Mammary epithelial cell (primary cell): ENCODE measurements at regions not wholly inside any gene's neighbourhood (a gene's known extent, or its start where the extent isn't known, plus 50 kb on each side); places are given as distances from the start of the nearest gene placed in this dataset.

ENCODE experiments used
- EZH2 ChIP-seq: IDR thresholded peaks from 2 replicates; pipeline ENCODE4 v1.6.1; 2012; ENCODE audit warnings: low read length, inconsistent platforms, borderline replicate concordance
- TF ChIP-seq, protein P1 (sequence below), 2 donors: IDR thresholded peaks in 1 of 2; conservative IDR thresholded peaks in 1 of 2; 2 replicates each; pipeline ENCODE4 v1.5.1; 2011 to 2012; ENCODE audit warnings: inconsistent platforms in 2 of 2, low read length in 2 of 2, mild to moderate bottlenecking in 2 of 2, control low read depth in 1 of 2, low read depth in 1 of 2; ENCODE audit not compliant: insufficient read depth in 1 of 2; ENCODE audit errors: extremely low read depth in 1 of 2

DNA sequence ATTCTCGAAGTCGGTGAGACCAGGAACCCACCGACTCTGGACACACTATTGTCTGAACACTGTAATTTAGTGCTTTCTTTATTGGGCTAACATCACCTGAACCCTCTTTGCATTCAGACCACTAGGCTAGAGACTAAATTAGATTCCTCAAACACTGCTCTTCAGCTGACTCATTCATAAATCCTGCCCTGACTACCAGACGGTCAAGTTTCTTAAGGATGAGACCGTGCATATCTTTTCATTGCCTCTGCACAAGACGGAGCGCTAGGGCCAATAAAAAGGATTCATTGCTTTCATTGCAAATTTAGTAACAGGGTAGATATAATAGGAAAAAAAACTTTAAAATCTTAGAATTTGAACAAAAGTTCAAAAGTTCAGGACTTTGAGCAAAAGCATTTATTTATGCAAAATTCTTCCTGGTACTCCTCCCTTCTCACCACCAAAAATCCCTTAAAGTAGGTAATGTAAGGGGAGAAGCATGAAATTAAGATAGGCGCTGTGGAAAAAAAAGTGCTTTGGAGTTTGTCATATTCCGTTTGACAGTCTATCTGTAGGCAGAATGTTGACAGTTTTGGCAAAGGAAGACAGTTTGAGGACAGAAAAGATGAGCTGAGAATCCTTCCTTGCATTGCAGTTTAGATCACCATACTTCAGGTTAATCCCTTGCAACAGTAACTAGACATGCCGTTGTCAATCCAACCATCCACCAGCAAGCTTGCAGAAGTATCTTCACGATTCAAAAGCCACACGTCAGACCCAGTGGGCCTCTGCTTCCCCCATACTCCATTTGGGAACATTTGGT lies 328.6 kb upstream of the JARID2 start:
- TF ChIP-seq, protein P1, sequence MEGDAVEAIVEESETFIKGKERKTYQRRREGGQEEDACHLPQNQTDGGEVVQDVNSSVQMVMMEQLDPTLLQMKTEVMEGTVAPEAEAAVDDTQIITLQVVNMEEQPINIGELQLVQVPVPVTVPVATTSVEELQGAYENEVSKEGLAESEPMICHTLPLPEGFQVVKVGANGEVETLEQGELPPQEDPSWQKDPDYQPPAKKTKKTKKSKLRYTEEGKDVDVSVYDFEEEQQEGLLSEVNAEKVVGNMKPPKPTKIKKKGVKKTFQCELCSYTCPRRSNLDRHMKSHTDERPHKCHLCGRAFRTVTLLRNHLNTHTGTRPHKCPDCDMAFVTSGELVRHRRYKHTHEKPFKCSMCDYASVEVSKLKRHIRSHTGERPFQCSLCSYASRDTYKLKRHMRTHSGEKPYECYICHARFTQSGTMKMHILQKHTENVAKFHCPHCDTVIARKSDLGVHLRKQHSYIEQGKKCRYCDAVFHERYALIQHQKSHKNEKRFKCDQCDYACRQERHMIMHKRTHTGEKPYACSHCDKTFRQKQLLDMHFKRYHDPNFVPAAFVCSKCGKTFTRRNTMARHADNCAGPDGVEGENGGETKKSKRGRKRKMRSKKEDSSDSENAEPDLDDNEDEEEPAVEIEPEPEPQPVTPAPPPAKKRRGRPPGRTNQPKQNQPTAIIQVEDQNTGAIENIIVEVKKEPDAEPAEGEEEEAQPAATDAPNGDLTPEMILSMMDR (conservative IDR thresholded peaks at IDR 0.05 in 1 of 2, IDR thresholded peaks at IDR 0.05 in 1 of 2; ENCODE audit: extremely low read depth in 1 of 2, insufficient read depth in 1 of 2, low read depth in 1 of 2, low read length in 2 of 2), result no peak
- no peak for TF ChIP-seq EZH2
